Central memory CD8-positive, alpha-beta T cell (primary cell): ENCODE measurements at regions not wholly inside any gene's neighbourhood (a gene's known extent, or its start where the extent isn't known, plus 50 kb on each side); places are given as distances from the start of the nearest gene placed in this dataset.

ENCODE experiments used
- ATAC-seq: fragments of 150-1000 bp; cut with Tn5 transposase; replicated peaks from 2 replicates; pipeline ENCODE4 v1.10.0; 2022; ENCODE audit warnings: mild to moderate bottlenecking, moderate FRiP score, moderate number of reproducible peaks; ENCODE audit not compliant: poor library complexity, severe bottlenecking; ENCODE audit errors: extremely low read depth
- DNase-seq, 2 donors: peaks; one replicate each; pipeline ENCODE4 v3.0.0; 2021; ENCODE audit warnings: low spot score in 2 of 2
- H3K27ac Mint-ChIP-seq: one replicate; pipeline ENCODE4 v1.8.0; 2022; ENCODE audit warnings: low read depth, mild to moderate bottlenecking, moderate library complexity, mixed read lengths
- H3K27me3 Mint-ChIP-seq: one replicate; pipeline ENCODE4 v1.8.0; 2022; ENCODE audit warnings: mixed read lengths
- H3K36me3 Mint-ChIP-seq: one replicate; pipeline ENCODE4 v1.8.0; 2022; ENCODE audit warnings: mild to moderate bottlenecking, moderate library complexity, mixed read lengths; ENCODE audit not compliant: insufficient read depth
- H3K4me1 Mint-ChIP-seq: one replicate; pipeline ENCODE4 v1.8.0; 2022; ENCODE audit warnings: mixed read lengths
- H3K4me3 Mint-ChIP-seq: one replicate; pipeline ENCODE4 v1.8.0; 2022; ENCODE audit warnings: mild to moderate bottlenecking, moderate library complexity, mixed read lengths
- H3K9me3 Mint-ChIP-seq: one replicate; pipeline ENCODE4 v1.8.0; 2022; ENCODE audit warnings: mixed read lengths

GRCh38 chr3:14590569-14590968, 50.4 kb upstream of the GRIP2 start:
- no peak for ATAC-seq
- Mint-ChIP-seq H3K27me3 (peaks cover 84% of the 10 kb centered on the region), H3K9me3 (no peaks in the 10 kb centered on the region), H3K4me3 (no peak overlapping the region), H3K27ac (no peak overlapping the region), H3K4me1 (no peaks in the 10 kb centered on the region), H3K36me3 (no peaks in the 10 kb centered on the region)
- DNase-seq: no peak

GRCh38 chr3:14592390-14592789, 52.2 kb upstream of the GRIP2 start:
- Mint-ChIP-seq H3K4me3 (no peak overlapping the region), H3K4me1 (no peaks in the 10 kb centered on the region), H3K9me3 (no peaks in the 10 kb centered on the region), H3K36me3 (peaks cover 1% of the 10 kb centered on the region), H3K27ac (no peak overlapping the region), H3K27me3 (peaks cover 91% of the 10 kb centered on the region)
- DNase-seq: no peak
- no peak for ATAC-seq

GRCh38 chr3:14592836-14593235, 52.7 kb upstream of the GRIP2 start:
- peaks cover 86% of the 10 kb centered on the region for H3K27me3 Mint-ChIP-seq
- peaks cover 1% of the 10 kb centered on the region for H3K36me3 Mint-ChIP-seq
- no peak overlapping the region for H3K27ac Mint-ChIP-seq
- ATAC-seq (no peak), DNase-seq (no peak)
- no peak overlapping the region for H3K4me3 Mint-ChIP-seq
- no peaks in the 10 kb centered on the region for H3K4me1 Mint-ChIP-seq
- H3K9me3 Mint-ChIP-seq: no peaks in the 10 kb centered on the region

- Mint-ChIP-seq H3K9me3 (peaks cover 13% of the 10 kb centered on the region), H3K27me3 (peaks cover 79% of the 10 kb centered on the region), H3K4me1 (peaks cover 9% of the 10 kb centered on the region), H3K4me3 (no peak overlapping the region), H3K36me3 (peaks cover 1% of the 10 kb centered on the region), H3K27ac (no peak overlapping the region)
- DNase-seq (no peak), ATAC-seq (no peak)
Observed at GRCh38 chr3:14594234-14594633, 54.1 kb upstream of the GRIP2 start.

GRCh38 chr3:14595561-14595960, 55.4 kb upstream of the GRIP2 start:
- Mint-ChIP-seq H3K4me3 (no peak overlapping the region), H3K27ac (no peak overlapping the region), H3K27me3 (peaks cover 79% of the 10 kb centered on the region), H3K4me1 (peaks cover 9% of the 10 kb centered on the region), H3K9me3 (peaks cover 13% of the 10 kb centered on the region), H3K36me3 (peaks cover 1% of the 10 kb centered on the region)
- ATAC-seq (no peak), DNase-seq (no peak)

GRCh38 chr3:14597266-14597665, 54.3 kb upstream of the CCDC174 start:
- Mint-ChIP-seq H3K36me3 (peaks cover 2% of the 10 kb centered on the region), H3K27me3 (peaks cover 76% of the 10 kb centered on the region), H3K9me3 (peaks cover 13% of the 10 kb centered on the region), H3K4me3 (no peak overlapping the region), H3K27ac (no peak overlapping the region), H3K4me1 (peaks cover 9% of the 10 kb centered on the region)
- no peak for ATAC-seq
- DNase-seq: no peak

- DNase-seq (peak; percentile 18 to 28), ATAC-seq (peak; percentile 60)
- H3K36me3 Mint-ChIP-seq: peaks cover 2% of the 10 kb centered on the region
- H3K4me1 Mint-ChIP-seq: peaks cover 9% of the 10 kb centered on the region
- no peak overlapping the region for H3K4me3 Mint-ChIP-seq
- H3K27ac Mint-ChIP-seq: no peak overlapping the region
- peaks cover 14% of the 10 kb centered on the region for H3K9me3 Mint-ChIP-seq
- H3K27me3 Mint-ChIP-seq: peaks cover 71% of the 10 kb centered on the region
Observed at GRCh38 chr3:14598143-14598569, 53.4 kb upstream of the CCDC174 start.

- peaks cover 69% of the 10 kb centered on the region for H3K27me3 Mint-ChIP-seq
- H3K27ac Mint-ChIP-seq: no peak overlapping the region
- H3K36me3 Mint-ChIP-seq: peaks cover 2% of the 10 kb centered on the region
- ATAC-seq: no peak
- H3K4me3 Mint-ChIP-seq: no peak overlapping the region
- peaks cover 19% of the 10 kb centered on the region for H3K9me3 Mint-ChIP-seq
- H3K4me1 Mint-ChIP-seq: peaks cover 9% of the 10 kb centered on the region
- no peak for DNase-seq
Observed at GRCh38 chr3:14599488-14599887, 52.1 kb upstream of the CCDC174 start.

- Mint-ChIP-seq H3K27me3 (peaks cover 75% of the 10 kb centered on the region), H3K4me1 (peaks cover 9% of the 10 kb centered on the region), H3K9me3 (peaks cover 19% of the 10 kb centered on the region), H3K27ac (no peak overlapping the region), H3K36me3 (peaks cover 2% of the 10 kb centered on the region), H3K4me3 (no peak overlapping the region)
- ATAC-seq (no peak), DNase-seq (no peak)
Observed at GRCh38 chr3:14600075-14600474, 51.5 kb upstream of the CCDC174 start.

GRCh38 chr3:14600856-14601610, 50.5 kb upstream of the CCDC174 start:
- Mint-ChIP-seq H3K27me3 (peaks cover 75% of the 10 kb centered on the region), H3K27ac (no peak overlapping the region), H3K36me3 (peaks cover 4% of the 10 kb centered on the region), H3K4me1 (peaks cover 9% of the 10 kb centered on the region), H3K9me3 (peaks cover 19% of the 10 kb centered on the region), H3K4me3 (no peak overlapping the region)
- DNase-seq (no peak), ATAC-seq (no peak)

GRCh38 chr3:14601692-14602005, 49.9 kb upstream of the CCDC174 start:
- H3K4me1 Mint-ChIP-seq: peaks cover 9% of the 10 kb centered on the region
- no peak for ATAC-seq

More at GRCh38 chr3:14601692-14602005, 49.9 kb upstream of the CCDC174 start:
- Mint-ChIP-seq H3K36me3 (peaks cover 4% of the 10 kb centered on the region), H3K27ac (no peak overlapping the region), H3K9me3 (peaks cover 19% of the 10 kb centered on the region), H3K4me3 (no peak overlapping the region), H3K27me3 (peaks cover 75% of the 10 kb centered on the region)
- DNase-seq: no peak
